Spinal cord (tissue), 9 donors: ENCODE measurements at regions not wholly inside any gene's neighbourhood (a gene's known extent, or its start where the extent isn't known, plus 50 kb on each side); places are given as distances from the start of the nearest gene placed in this dataset.

ENCODE experiments used
- DNase-seq, 6 donors: peaks; one replicate each; pipeline versions ENCODE4 v3.0.0 to v3.0.0-alpha.2; 2013 to 2015; ENCODE audit warnings: low spot score in 6 of 6, low read depth in 4 of 6
- H3K27ac ChIP-seq: one replicate; pipeline ENCODE4 v1.5.1; 2013; ENCODE audit warnings: low read depth, low read length, control low read depth
- H3K27me3 ChIP-seq: one replicate; pipeline ENCODE4 v1.6.1; 2013; ENCODE audit warnings: low read length; ENCODE audit not compliant: control insufficient read depth, insufficient read depth
- H3K36me3 ChIP-seq: one replicate; pipeline ENCODE4 v1.6.1; 2013; ENCODE audit warnings: low read length; ENCODE audit not compliant: control insufficient read depth, insufficient read depth
- H3K4me1 ChIP-seq: one replicate; pipeline ENCODE4 v1.6.1; 2013; ENCODE audit warnings: low read length; ENCODE audit not compliant: control insufficient read depth, insufficient read depth
- H3K4me3 ChIP-seq: one replicate; pipeline ENCODE4 v1.5.1; 2013; ENCODE audit warnings: low read depth, low read length, control low read depth
- H3K9me3 ChIP-seq: one replicate; pipeline ENCODE4 v1.6.1; 2013; ENCODE audit warnings: low read length; ENCODE audit not compliant: control insufficient read depth, insufficient read depth
- WGBS: methylation state at CpG from one replicate; pipeline ENCODE4 v1.1.5; 2013; ENCODE audit warnings: missing lambda C conversion rate; ENCODE audit not compliant: insufficient coverage; 5-methylcytosine and 5-hydroxymethylcytosine counted together
- donor health status: healthy.

DNA sequence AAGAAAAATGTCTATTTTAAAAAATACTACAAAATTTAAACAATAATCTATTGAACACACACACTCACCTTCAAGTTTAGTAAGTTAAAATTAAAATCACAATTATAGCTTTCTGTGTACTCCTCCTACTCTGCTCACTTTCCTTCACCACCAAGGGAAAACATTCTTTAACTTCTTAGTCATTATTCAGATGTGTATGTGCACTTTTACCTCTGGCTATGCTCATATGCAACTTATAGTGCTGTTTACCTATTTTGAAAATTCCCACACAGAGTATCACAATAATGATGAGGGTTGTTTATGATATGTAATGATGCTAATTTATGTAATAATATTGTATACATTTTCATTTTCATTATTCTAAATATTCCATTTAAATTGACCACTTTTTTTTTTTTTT is 661.4 kb downstream of the MRPL39 start:
- H3K9me3 ChIP-seq: no peaks in the 10 kb centered on the region
- no peak for DNase-seq
- peaks cover 3% of the 10 kb centered on the region for H3K4me1 ChIP-seq
- H3K4me3 ChIP-seq: no peak overlapping the region
- no peak overlapping the region for H3K27ac ChIP-seq
- H3K36me3 ChIP-seq: no peaks in the 10 kb centered on the region
- no peaks in the 10 kb centered on the region for H3K27me3 ChIP-seq

- H3K4me3 ChIP-seq: no peak overlapping the region
- no peaks in the 10 kb centered on the region for H3K4me1 ChIP-seq
- H3K9me3 ChIP-seq: no peaks in the 10 kb centered on the region
- no peaks in the 10 kb centered on the region for H3K27me3 ChIP-seq
- no peak for DNase-seq
- 70% methylated on average over 3 of the region's 4 CpGs for WGBS
- H3K27ac ChIP-seq: no peak overlapping the region
- no peaks in the 10 kb centered on the region for H3K36me3 ChIP-seq
Observed at GRCh38 chr21:24941316-24942185, 665.7 kb downstream of the MRPL39 start.

DNA sequence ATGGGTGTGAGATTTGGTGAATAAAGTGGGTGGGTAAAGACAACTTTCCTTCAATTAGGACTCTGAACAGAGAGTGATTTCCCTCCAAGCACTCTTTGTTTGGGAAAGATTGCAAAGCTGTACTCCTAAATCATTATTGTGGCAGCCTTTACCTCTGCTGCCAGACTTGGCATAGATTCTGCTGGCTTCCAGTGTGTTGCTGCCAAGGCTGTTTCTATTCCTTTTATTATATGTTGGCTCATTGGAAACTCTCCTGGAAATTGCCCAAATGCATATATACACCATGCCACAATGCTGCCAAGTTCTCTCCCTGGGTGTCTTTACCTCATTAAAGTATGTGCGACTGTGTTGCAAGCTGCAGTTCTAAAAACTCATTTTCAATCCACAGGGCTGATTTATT is 668.0 kb downstream of the MRPL39 start:
- Histone ChIP-seq H3K4me1 (no peaks in the 10 kb centered on the region), H3K9me3 (no peaks in the 10 kb centered on the region), H3K27ac (peak overlapping the region; percentile 27), H3K36me3 (no peaks in the 10 kb centered on the region), H3K4me3 (no peak overlapping the region), H3K27me3 (no peaks in the 10 kb centered on the region)
- WGBS: no CpG with 5 or more reads among the region's 1 CpG
- DNase-seq: peak; percentile 47 to 97 (median 76)

DNA sequence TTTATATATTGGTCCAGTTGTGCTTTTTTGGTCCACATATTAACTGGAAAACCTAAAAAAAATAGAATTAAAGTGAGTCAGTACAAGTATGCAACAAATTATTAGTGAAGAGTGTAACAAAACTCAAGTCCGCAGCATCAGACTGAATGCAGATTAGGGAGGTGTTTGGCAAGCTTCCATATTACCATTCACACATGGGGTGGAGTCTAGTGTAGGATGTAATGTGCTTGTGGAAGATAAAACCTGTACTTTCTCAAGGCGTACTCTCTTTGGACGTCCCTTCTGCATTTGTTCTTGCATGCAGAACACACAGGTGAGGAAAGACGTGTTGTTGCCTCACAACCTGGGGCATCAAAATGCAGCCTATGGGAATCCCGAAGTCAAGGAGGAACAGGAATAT is 668.7 kb downstream of the MRPL39 start:
- WGBS: 63% methylated on average over 4 of the region's 5 CpGs
- no peak overlapping the region for H3K4me3 ChIP-seq
- peak overlapping the region; percentile 27 for H3K27ac ChIP-seq
- peak in 4 of 6 donors; percentile 17 to 75 (median 48) for DNase-seq
- H3K4me1 ChIP-seq: no peaks in the 10 kb centered on the region
- no peaks in the 10 kb centered on the region for H3K27me3 ChIP-seq
- no peaks in the 10 kb centered on the region for H3K36me3 ChIP-seq
- no peaks in the 10 kb centered on the region for H3K9me3 ChIP-seq

DNA sequence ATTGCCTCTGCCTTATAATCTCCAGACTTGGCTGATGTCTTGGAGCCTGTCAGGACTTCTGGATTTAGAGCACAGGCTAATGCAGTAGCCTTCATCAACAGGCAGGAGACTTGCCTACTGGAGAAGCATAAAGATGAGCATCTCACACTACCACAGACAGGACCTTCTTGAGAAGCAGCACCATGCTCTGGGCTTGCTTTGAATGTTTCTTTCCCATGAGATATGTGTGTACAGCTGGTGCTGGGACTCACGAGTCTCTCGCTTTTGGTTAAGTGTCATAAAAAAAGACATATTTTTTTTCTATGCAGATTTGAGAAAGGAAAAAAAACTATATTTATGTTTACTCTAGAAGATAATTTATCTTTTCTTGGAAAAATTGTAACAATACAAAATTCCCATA is 671.3 kb downstream of the MRPL39 start:
- Histone ChIP-seq H3K36me3 (no peaks in the 10 kb centered on the region), H3K27me3 (no peaks in the 10 kb centered on the region), H3K27ac (no peak overlapping the region), H3K4me3 (no peak overlapping the region), H3K4me1 (no peaks in the 10 kb centered on the region), H3K9me3 (no peaks in the 10 kb centered on the region)
- DNase-seq: peak in 2 of 6 donors; percentile 35 to 51
- WGBS: no CpG with 5 or more reads among the region's 2 CpGs

DNA sequence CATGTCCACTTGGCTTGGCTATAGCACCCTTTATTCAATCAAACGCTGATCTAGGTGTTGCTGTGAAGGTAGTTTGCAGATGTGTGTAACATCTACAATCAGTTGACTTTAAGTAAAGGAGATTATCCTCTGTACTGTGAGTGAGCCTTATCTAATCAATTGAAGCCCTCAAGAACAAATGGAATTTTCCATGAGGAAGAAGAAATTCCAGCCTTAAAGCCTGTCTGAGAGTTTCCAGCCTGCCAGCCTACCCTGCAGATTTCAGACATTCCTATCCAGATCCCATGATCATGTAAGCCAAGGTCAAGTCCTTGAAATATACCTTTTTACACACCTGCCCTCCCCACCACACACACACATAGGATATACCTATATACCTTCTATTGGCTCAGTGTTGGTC is 696.7 kb downstream of the MRPL39 start:
- H3K4me1 ChIP-seq: no peaks in the 10 kb centered on the region
- no peaks in the 10 kb centered on the region for H3K9me3 ChIP-seq
- DNase-seq: no peak
- no peak overlapping the region for H3K4me3 ChIP-seq
- no peak overlapping the region for H3K27ac ChIP-seq
- no CpG with 5 or more reads among the region's 1 CpG for WGBS
- no peaks in the 10 kb centered on the region for H3K36me3 ChIP-seq
- no peaks in the 10 kb centered on the region for H3K27me3 ChIP-seq

DNA sequence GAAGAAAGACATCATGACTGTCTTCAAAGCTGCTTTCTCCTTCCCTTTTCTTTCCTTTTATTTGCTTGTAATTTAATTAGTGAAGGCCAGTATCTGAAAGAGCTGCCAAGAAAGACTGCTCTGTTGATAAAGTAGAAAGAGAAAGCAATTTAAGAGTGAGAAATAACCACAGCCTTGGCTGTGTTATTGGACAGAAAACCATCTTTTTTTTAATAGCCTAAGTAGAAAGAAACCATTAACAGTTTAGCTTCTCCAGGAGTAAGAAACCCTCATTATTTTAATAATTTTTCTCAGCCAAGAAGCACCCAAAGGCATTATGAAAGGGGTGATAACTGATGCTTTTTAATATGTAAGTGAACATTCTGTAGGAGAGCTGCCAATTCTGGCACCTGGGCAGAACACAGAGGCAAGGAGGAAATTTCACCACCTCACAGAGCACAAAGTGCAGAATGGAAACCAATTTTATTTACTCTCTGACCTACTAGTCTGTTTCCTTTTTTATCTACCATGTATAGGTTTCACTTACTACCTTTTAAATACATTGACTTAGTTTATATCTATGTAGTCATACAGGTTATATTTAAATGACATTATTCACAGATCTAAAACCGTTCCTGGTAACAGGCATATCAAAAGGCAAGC is 703.2 kb downstream of the MRPL39 start:
- DNase-seq: peak in 2 of 6 donors; percentile 40 to 75
- no peak overlapping the region for H3K4me3 ChIP-seq
- no CpG with 5 or more reads among the region's 1 CpG for WGBS

DNA sequence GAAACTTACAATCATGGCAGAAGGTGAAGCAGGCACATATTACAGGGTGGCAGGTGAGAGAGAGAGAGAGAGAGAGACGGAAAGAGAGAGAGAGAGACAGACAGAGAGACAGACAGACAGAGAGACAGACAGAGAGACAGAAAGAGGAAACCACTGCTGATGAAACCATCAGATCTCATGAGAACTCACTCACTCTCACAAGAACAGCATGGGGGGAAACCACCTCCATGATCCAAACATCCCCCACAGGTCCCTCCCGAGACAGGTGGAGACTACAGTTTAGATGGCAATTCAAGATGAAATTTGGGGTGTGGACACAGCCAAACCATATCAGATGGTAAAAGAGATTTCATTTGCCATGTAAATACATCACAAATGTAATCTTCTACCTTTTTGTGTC is 708.1 kb downstream of the MRPL39 start:
- Histone ChIP-seq H3K4me3 (no peak overlapping the region), H3K9me3 (no peaks in the 10 kb centered on the region), H3K36me3 (no peaks in the 10 kb centered on the region), H3K27me3 (no peaks in the 10 kb centered on the region), H3K4me1 (no peaks in the 10 kb centered on the region), H3K27ac (no peak overlapping the region)
- WGBS: no CpG with 5 or more reads among the region's 2 CpGs
- no peak for DNase-seq

More for the DNA sequence above, 703.2 kb downstream of the MRPL39 start:
- Histone ChIP-seq H3K36me3 (no peaks in the 10 kb centered on the region), H3K27ac (no peak overlapping the region), H3K4me1 (no peaks in the 10 kb centered on the region), H3K9me3 (no peaks in the 10 kb centered on the region), H3K27me3 (no peaks in the 10 kb centered on the region)

GRCh38 chr21:24897883-24898282 is 709.4 kb downstream of the MRPL39 start:
- Histone ChIP-seq H3K9me3 (no peaks in the 10 kb centered on the region), H3K4me3 (no peak overlapping the region), H3K27me3 (no peaks in the 10 kb centered on the region), H3K36me3 (no peaks in the 10 kb centered on the region), H3K4me1 (no peaks in the 10 kb centered on the region), H3K27ac (no peak overlapping the region)
- no CpG with 5 or more reads among the region's 1 CpG for WGBS
- no peak for DNase-seq

DNA sequence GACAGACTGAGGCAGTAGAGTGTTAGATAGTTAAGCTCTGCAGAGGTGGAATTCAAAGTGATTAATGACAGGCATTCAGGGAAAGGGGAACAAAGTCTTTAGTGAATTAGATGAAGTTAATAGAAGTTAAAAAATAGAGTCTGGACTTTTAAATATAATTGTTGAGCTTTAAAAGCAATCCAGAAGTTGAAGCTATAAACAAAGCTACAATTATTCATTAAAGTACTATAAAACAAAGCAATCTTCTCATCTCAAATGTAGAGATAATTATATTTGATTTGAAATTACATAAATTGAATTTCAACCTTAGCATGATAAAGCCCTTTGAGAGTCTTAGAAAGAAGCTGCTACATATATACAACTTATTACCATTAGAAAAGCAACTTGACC is 710.6 kb downstream of the MRPL39 start:
- no peak overlapping the region for H3K4me3 ChIP-seq
- DNase-seq: no peak
- no peaks in the 10 kb centered on the region for H3K9me3 ChIP-seq
- H3K27ac ChIP-seq: no peak overlapping the region
- no peaks in the 10 kb centered on the region for H3K27me3 ChIP-seq
- H3K4me1 ChIP-seq: no peaks in the 10 kb centered on the region
- H3K36me3 ChIP-seq: no peaks in the 10 kb centered on the region
